ENCODE measurements at regions not wholly inside any gene's neighbourhood (a gene's known extent, or its start where the extent isn't known, plus 50 kb on each side); places are given as distances from the start of the nearest gene placed in this dataset.

- DNase-seq = no peak
Measured at GRCh38 chr21:35354078-35354477, 305.0 kb upstream of the RUNX1 start.

- DNase-seq = no peak
Measured at GRCh38 chr21:35352793-35353192, 303.7 kb upstream of the RUNX1 start.

DNA sequence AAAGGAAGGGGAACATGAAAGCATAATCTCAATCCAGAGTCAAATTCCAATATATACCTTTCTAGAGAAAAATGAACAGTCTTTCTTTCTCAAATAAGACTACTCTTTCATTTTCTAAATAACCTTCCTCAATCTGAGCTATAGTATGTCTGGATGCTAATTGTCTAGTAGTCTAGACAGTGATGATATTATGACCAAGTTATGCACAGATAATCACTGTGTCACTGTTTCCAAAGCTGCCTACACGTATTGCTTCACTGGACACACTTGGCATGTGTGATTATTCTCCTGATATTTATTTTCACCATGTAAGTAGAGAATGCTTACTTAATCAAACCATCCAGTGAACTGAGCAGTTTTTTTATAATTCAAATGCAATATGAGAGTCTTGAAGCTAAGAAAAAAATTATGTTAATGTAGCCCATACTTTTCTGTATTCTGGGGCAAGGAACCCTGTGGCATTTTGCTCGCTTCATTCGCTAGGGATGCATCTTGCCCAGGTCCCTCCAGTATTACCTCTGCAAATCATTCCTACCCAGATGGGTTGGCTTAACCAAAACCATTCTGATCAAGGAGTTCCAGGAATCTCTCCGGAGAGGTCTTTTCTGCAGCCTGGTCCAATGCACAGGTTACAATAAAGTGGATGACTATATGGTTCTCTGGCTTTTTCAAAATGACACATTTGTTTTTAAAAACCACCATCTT, 303.1 kb upstream of the RUNX1 start:
- no peak for DNase-seq

DNA sequence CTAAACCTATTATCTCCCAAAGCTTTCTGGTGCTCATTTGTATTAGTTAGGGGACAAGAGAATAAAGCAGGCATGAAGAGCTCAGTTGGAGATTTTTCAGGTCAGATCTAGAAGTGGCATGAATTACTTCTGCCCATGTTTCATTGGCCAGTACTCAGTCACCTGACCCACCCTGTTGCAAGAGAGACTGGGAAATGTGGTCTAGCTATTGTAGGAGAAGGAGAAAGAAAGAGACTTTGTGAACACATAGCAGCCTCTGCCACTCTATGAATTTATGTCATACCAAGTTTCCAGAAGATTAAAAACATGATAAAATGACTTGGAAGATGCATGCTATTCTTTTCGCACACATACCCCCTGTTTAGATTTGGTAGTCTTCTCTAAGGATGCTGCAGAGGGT, 302.3 kb upstream of the RUNX1 start:
- DNase-seq = no peak

DNA sequence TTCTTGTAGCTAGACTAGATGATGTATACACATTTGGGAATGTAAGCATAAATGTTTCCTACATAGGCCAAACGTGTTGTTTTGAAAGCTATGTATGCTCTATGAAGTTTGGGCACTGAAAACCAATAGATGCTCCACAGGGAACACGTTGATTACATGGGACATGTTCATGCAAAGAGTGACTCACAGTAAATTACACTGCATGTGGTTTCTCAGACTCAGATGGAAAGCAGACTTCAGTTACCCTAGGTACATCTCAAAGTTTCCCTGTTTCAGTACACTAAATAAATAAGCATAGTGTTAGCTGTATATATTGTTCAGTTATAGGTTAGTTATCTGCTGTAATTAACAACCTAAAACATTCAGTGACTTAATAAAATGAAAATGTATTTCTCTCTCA, 301.9 kb upstream of the RUNX1 start:
- no peak for DNase-seq

GRCh38 chr21:35349376-35350080, 300.4 kb upstream of the RUNX1 start:
- no peak for DNase-seq

GRCh38 chr21:35348686-35349085, 299.6 kb upstream of the RUNX1 start:
- DNase-seq = no peak

- no peak for DNase-seq
Measured at GRCh38 chr21:35346697-35347096, 297.6 kb upstream of the RUNX1 start.

DNA sequence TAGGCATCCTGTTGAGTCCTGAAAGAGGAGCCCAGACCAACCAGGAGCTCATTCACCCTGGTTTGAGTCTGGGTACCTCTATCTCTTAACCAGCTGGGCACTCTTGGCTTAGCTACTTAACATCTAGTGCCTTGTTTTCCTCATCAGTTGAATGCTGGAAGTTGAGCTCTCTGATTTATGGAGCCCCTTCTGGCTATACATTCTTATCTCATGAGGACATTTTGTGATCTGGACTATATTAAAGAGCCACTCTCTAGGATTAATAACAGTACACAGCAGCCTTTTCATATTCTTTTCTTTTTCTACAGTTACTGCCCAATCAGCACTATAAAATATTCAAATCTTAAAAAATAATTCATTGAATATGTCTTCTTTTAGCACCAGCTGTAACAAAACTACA, 296.9 kb upstream of the RUNX1 start:
- DNase-seq = no peak

DNA sequence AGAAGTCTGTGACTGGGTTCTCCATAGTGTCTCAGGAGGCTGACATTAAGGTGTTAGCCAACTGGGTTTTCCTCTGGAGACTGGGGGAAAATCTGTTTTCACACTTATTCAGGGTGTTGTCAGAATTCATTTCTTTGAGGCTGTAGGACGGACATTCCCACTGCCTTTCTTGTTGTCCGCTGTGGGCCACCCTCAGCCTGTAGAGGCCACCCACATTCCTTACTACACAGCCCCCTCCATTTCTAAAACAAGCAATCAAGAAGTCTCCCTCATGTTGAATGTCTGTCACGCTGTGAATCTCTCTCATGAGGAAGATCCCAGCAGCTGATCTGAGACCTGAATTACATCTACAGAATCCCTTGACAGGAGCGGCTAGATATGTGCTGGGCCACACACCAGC, 295.5 kb upstream of the RUNX1 start:
- DNase-seq = no peak

GRCh38 chr21:35343046-35343819, 294.1 kb upstream of the RUNX1 start:
- DNase-seq = no peak

DNA sequence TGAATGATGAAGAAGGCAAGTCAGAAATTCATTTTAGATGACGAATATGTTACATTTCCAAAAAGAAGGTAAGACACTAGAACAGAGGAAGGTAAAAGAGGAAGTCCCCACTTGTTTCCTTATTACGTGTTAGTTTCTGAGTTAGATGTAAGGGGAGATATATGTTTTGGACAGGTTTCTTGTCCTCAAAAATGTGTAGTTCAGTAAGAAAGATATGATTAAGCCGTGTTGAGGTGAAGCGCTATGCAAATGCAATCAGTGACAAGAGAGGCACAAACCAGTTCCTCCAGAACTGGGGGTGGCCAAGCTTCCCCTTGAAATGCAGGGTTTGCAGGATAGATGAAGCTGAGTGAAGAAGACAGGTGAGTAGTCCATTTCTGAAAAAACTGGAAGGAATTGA, 293.3 kb upstream of the RUNX1 start:
- no peak for DNase-seq

DNA sequence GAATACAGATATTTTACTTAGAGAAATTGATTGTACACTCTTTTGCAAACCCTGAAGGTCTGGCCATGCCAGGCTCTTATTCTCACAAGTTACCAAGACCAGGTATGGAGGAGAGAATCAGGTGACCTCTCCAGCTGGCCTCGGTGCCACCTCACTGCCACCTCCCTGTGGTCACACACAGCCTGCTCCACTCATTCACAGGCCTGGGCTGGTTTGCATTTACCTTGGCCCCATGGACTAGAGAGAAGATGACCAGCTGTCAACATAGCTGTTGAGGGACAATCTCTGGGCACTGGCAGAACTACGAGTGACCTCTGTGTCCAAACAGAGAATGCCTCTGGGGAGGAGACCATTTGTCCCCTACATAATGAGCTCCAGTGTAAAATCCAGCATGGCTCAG, 291.2 kb upstream of the RUNX1 start:
- no peak for DNase-seq

- no peak for DNase-seq
Measured at GRCh38 chr21:35338881-35339632, 290.0 kb upstream of the RUNX1 start.

DNA sequence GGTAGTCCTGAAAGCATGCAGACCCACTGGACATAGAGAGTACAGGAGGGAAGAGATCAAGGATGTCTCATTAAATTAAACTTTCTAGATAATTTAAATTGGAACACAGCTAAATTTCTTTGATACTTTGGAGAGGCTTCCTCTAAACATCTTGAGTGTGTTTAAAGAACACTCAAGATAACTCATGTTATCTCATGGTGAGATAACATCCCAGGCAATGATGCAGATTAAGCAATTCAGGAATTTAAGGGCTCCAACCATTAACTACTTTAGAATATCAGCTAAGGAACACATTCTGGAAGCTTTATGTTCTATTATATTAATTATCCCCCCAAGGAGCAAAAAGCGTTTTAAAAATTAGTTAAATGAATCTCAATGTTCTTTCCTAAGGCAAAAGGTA, 289.2 kb upstream of the RUNX1 start:
- DNase-seq = no peak

GRCh38 chr21:35337573-35337972, 288.5 kb upstream of the RUNX1 start:
- DNase-seq = no peak

GRCh38 chr21:35336534-35336933, 287.4 kb upstream of the RUNX1 start:
- DNase-seq = no peak

DNA sequence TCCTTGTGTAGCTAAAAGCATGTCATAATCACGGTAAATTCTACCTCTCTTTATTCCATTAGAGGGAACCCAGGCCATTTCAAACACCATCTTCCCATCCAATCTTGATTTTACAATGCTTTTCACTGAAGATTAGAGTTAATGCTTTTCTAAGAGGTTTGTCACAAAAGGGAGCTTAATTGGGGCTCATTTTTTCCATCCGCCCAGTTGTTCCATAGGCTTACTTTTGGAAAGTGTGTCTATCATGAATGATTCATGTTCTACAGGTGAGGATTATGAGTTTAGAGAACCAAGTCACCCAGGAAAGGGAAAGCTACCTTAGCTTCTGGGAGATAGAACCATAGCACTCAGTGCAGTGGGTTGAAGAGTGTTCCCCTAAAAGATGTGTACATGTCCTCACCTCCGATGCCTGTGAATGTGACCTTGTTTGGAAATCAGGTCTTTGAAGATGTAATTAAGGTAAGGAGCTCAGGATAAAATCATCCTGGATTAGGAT, 286.9 kb upstream of the RUNX1 start:
- no peak for DNase-seq

- no peak for DNase-seq
Measured at GRCh38 chr21:35333831-35334618, 284.9 kb upstream of the RUNX1 start.

GRCh38 chr21:35332841-35333426, 283.8 kb upstream of the RUNX1 start:
- DNase-seq = no peak

GRCh38 chr21:35329940-35330660, 281.0 kb upstream of the RUNX1 start:
- peak; percentile 43 for DNase-seq
